ENCODE measurements at regions not wholly inside any gene's neighbourhood (a gene's known extent, or its start where the extent isn't known, plus 50 kb on each side); places are given as distances from the start of the nearest gene placed in this dataset.
A peak's percentile ranks its signal among the peaks of the same experiment; 100 is the strongest.

- peak; percentile 4 for DNase-seq
Measured at GRCh38 chr4:137623013-137623412, 90.7 kb upstream of the PCDH18 start.

DNA sequence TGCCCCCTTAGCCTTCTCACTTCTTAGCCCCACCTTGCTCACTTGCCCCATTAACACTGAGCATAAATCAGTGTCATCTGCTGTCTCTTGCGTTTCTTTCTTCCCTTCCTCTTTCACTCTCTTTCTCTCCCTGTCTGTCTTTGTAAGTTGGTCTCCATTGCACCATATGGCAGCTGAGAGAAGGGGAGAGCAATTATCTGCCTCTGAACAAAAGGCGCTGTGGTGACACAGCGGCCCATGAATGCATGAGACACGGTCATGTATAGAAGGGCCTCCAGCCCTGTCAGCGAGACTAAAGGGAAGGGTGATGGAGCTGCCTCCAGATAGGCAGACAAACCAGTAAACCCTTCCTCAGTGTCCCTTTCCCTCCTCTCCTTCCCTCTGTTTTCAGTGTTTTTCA is 88.8 kb upstream of the PCDH18 start:
- peak; percentile 73 for DNase-seq

- DNase-seq: peak; percentile 12
Measured at GRCh38 chr4:137614491-137614890, 82.2 kb upstream of the PCDH18 start.

- DNase-seq: no peak
Measured at GRCh38 chr4:137611998-137612700, 79.9 kb upstream of the PCDH18 start.

DNA sequence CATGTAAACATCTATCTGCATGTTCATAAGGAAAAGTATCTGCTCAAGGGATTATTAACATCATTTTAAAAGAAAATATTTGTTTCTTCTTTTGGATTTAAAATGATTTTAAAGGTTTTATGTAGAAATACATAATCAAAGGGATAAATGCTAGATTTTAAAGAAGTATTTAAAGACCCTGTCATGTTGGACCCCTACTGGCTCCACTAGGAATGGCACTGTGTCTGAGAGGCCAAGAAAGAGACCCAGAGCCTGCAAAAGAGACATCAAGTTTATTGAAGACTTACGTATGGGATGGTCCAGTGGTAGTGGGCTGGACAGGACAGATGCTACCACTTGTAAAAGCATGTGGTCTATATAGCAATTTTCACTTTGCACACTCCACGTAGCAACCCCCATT is 78.7 kb upstream of the PCDH18 start:
- no peak for DNase-seq

- no peak for DNase-seq
Measured at GRCh38 chr4:137609718-137610430, 77.6 kb upstream of the PCDH18 start.

- DNase-seq: no peak
Measured at GRCh38 chr4:137608085-137608484, 75.8 kb upstream of the PCDH18 start.

GRCh38 chr4:137602436-137602835 is 70.1 kb upstream of the PCDH18 start:
- DNase-seq: no peak

DNA sequence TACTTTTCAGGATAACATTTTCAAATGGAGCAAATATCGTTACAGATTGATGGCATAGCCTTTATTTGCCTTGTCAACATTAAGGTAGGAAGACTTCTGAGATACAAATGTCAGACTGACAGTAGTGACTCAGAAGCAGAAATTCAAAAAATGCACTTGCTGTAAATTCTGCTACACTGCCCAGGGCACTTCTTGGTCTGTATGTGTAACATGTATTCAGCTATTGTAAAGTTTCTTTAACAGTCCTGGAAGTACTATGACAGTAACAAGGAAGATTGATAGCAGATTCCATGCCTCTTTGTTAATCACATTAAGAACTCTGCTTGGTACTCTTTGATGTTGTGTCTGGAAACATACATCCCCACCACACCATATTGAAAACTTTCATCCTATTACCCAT is 69.6 kb upstream of the PCDH18 start:
- DNase-seq: no peak

DNA sequence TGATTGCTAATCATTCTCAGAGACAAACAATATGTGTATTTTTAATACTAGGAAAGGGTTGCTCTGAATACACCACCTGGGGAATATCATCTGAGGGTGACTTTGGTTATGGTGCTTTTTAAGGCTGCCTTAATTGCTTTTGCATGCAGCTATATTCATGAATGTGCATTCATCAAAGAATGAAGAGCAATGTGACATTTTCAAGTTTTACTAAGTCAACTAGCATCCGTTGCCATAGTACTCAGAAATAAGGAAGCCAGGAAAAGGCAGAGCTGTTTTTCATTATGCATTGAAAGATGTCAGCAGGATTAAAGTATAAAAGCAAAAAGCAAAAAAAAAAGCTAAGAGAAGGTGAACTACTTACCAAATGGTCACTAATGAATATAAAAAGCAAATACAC is 67.4 kb upstream of the PCDH18 start:
- no peak for DNase-seq

GRCh38 chr4:137597752-137598430 is 65.6 kb upstream of the PCDH18 start:
- no peak for DNase-seq

- no peak for DNase-seq
Measured at GRCh38 chr4:137587796-137588195, 55.5 kb upstream of the PCDH18 start.

GRCh38 chr4:137583671-137584070 is 51.4 kb upstream of the PCDH18 start:
- DNase-seq: no peak

All from NCI-H2171 treated with DMSO at 0.1 percent for 48 hours (cell line).